ENCODE measurements at regions not wholly inside any gene's neighbourhood (a gene's known extent, or its start where the extent isn't known, plus 50 kb on each side); places are given as distances from the start of the nearest gene placed in this dataset.

DNA sequence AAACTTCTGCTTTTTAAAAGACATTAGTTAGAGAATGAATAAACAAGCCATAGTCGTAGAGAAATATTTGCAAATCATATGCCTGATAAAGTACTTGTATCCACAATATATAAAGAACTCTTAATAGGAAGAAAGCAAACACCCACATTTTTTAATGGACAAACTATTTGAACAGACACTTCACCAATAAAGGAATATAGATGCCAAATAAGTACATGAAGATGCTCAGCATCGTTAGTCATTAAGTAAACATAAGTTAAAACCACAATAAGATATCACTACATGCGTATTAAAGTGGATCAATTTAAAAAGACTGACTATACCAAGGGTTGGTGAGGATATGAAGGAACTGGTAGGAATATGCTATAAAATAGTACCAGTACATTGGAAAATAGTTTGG, 142.3 kb upstream of the ZC3H11B start:
- in situ Hi-C loops (cut with MboI; ENCODE audit: low sequenced_read_pairs, unreplicated experiment), result no loop called here
- DNase-seq (ENCODE audit: low spot score), result no peak
- TF ChIP-seq, protein P1, sequence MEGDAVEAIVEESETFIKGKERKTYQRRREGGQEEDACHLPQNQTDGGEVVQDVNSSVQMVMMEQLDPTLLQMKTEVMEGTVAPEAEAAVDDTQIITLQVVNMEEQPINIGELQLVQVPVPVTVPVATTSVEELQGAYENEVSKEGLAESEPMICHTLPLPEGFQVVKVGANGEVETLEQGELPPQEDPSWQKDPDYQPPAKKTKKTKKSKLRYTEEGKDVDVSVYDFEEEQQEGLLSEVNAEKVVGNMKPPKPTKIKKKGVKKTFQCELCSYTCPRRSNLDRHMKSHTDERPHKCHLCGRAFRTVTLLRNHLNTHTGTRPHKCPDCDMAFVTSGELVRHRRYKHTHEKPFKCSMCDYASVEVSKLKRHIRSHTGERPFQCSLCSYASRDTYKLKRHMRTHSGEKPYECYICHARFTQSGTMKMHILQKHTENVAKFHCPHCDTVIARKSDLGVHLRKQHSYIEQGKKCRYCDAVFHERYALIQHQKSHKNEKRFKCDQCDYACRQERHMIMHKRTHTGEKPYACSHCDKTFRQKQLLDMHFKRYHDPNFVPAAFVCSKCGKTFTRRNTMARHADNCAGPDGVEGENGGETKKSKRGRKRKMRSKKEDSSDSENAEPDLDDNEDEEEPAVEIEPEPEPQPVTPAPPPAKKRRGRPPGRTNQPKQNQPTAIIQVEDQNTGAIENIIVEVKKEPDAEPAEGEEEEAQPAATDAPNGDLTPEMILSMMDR (IDR thresholded peaks at IDR 0.05; ENCODE audit: borderline replicate concordance, control extremely low read depth, extremely low read depth, insufficient read depth, missing control alignments), result no peak

- DNase-seq (ENCODE audit: low spot score), result no peak
- in situ Hi-C loops (cut with MboI; ENCODE audit: low sequenced_read_pairs, unreplicated experiment), result no loop called here
- TF ChIP-seq, protein P1 (IDR thresholded peaks at IDR 0.05; ENCODE audit: borderline replicate concordance, control extremely low read depth, extremely low read depth, insufficient read depth, missing control alignments), result no peak
Measured at GRCh38 chr1:219754767-219755166, 141.9 kb upstream of the ZC3H11B start.

DNA sequence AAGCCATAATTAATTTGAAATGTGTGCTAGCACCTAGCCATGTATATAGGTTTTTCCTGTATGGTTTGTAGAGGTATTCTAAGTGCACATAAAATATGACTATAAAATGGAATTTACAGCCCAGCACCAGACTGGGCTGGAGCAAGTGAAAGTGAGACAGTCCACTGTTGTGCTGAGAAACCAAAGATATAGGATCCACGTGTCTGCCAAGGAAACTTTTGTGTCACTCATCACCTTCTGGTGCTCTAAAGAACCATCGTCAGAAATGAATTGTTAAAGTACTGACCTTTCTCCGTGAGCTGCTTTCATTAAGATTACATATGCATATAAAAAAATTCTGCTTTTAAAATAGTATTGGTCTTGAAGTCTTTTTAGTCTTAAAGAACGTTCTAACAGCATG, 141.0 kb upstream of the ZC3H11B start:
- DNase-seq (ENCODE audit: low spot score), result no peak
- TF ChIP-seq, protein P1 (IDR thresholded peaks at IDR 0.05; ENCODE audit: borderline replicate concordance, control extremely low read depth, extremely low read depth, insufficient read depth, missing control alignments), result no peak
- in situ Hi-C loops (cut with MboI; ENCODE audit: low sequenced_read_pairs, unreplicated experiment), result no loop called here

GRCh38 chr1:219752645-219753044, 139.7 kb upstream of the ZC3H11B start:
- TF ChIP-seq, protein P1 (IDR thresholded peaks at IDR 0.05; ENCODE audit: borderline replicate concordance, control extremely low read depth, extremely low read depth, insufficient read depth, missing control alignments), result no peak
- in situ Hi-C loops (cut with MboI; ENCODE audit: low sequenced_read_pairs, unreplicated experiment), result no loop called here
- DNase-seq (ENCODE audit: low spot score), result no peak

GRCh38 chr1:219751870-219752507, 139.1 kb upstream of the ZC3H11B start:
- no peak for DNase-seq (ENCODE audit: low spot score)
- TF ChIP-seq, protein P1 (IDR thresholded peaks at IDR 0.05; ENCODE audit: borderline replicate concordance, control extremely low read depth, extremely low read depth, insufficient read depth, missing control alignments), result no peak
- in situ Hi-C loops (cut with MboI; ENCODE audit: low sequenced_read_pairs, unreplicated experiment), result no loop called here

GRCh38 chr1:219749370-219749769, 136.5 kb upstream of the ZC3H11B start:
- TF ChIP-seq, protein P1 (IDR thresholded peaks at IDR 0.05; ENCODE audit: borderline replicate concordance, control extremely low read depth, extremely low read depth, insufficient read depth, missing control alignments), result no peak
- in situ Hi-C loops (cut with MboI; ENCODE audit: low sequenced_read_pairs, unreplicated experiment), result no loop called here
- DNase-seq (ENCODE audit: low spot score), result no peak
